HCT116 (cell line): ENCODE measurements at regions not wholly inside any gene's neighbourhood (a gene's known extent, or its start where the extent isn't known, plus 50 kb on each side); places are given as distances from the start of the nearest gene placed in this dataset.

Source experiments
- EZH2 ChIP-seq: fragments of 200-600 bp; sonication (generic); IDR thresholded peaks from 2 replicates; pipeline ENCODE4 v1.6.1; 2017; ENCODE audit warnings: antibody characterized with exemption, mixed run types
- POLR2A ChIP-seq: IDR thresholded peaks from 2 replicates; pipeline ENCODE4 v1.7.0; 2011; ENCODE audit warnings: borderline replicate concordance; ENCODE audit not compliant: insufficient read depth, insufficient read length; ENCODE audit errors: extremely low read depth
- SP1 ChIP-seq: IDR thresholded peaks from 2 replicates; pipeline ENCODE4 v1.6.1; 2012; ENCODE audit warnings: low read depth
- YY1 ChIP-seq: IDR thresholded peaks from 2 replicates; pipeline ENCODE4 v1.6.1; 2011; ENCODE audit warnings: low read length, low read depth, moderate library complexity, mild to moderate bottlenecking; ENCODE audit not compliant: insufficient replicate concordance; ENCODE audit errors: extremely low read depth
- TF ChIP-seq, protein P1 (sequence below), 3 experiments: fragments of 200-600 bp in 1 of 3; sonication (generic) in 1 of 3; IDR thresholded peaks in 2 of 3; conservative IDR thresholded peaks in 1 of 3; 2 replicates each; pipeline ENCODE4 v1.5.1; 2012 to 2017; ENCODE audit warnings: low read depth in 2 of 3, low read length in 2 of 3, antibody characterized with exemption in 1 of 3, borderline replicate concordance in 1 of 3, control low read depth in 1 of 3, mild to moderate bottlenecking in 1 of 3, mixed read lengths in 1 of 3, mixed run types in 1 of 3, moderate library complexity in 1 of 3; ENCODE audit not compliant: insufficient read depth in 1 of 3

DNA sequence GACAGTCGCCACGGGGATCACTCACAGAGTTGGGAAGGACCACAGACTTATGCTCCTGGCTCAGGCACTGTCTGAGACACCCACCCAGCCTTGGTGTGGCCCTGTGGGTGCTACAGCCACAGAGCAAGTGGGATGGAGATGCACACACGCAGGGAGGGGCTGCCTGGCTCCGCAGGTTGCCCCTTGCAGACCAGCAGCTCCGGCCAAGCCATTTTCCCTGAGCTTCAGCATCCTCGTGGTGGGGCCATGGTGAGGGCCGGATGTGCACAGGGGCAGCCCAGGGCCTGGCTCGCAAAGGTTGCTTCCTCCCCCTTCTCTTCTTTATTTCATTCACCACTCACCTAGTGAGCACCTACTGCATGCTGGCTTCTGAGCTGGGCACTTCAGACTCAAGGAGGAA, 55.4 kb upstream of the GRIP2 start:
- TF ChIP-seq EZH2 (no peak), POLR2A (no peak), YY1 (no peak), SP1 (no peak)
- TF ChIP-seq, protein P1, sequence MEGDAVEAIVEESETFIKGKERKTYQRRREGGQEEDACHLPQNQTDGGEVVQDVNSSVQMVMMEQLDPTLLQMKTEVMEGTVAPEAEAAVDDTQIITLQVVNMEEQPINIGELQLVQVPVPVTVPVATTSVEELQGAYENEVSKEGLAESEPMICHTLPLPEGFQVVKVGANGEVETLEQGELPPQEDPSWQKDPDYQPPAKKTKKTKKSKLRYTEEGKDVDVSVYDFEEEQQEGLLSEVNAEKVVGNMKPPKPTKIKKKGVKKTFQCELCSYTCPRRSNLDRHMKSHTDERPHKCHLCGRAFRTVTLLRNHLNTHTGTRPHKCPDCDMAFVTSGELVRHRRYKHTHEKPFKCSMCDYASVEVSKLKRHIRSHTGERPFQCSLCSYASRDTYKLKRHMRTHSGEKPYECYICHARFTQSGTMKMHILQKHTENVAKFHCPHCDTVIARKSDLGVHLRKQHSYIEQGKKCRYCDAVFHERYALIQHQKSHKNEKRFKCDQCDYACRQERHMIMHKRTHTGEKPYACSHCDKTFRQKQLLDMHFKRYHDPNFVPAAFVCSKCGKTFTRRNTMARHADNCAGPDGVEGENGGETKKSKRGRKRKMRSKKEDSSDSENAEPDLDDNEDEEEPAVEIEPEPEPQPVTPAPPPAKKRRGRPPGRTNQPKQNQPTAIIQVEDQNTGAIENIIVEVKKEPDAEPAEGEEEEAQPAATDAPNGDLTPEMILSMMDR (IDR thresholded peaks at IDR 0.05 in 2 of 3, conservative IDR thresholded peaks at IDR 0.05 in 1 of 3; ENCODE audit: borderline replicate concordance in 1 of 3, insufficient read depth in 1 of 3, low read depth in 2 of 3, low read length in 2 of 3), result no peak
